ENCODE measurements at regions not wholly inside any gene's neighbourhood (a gene's known extent, or its start where the extent isn't known, plus 50 kb on each side); places are given as distances from the start of the nearest gene placed in this dataset.

DNA sequence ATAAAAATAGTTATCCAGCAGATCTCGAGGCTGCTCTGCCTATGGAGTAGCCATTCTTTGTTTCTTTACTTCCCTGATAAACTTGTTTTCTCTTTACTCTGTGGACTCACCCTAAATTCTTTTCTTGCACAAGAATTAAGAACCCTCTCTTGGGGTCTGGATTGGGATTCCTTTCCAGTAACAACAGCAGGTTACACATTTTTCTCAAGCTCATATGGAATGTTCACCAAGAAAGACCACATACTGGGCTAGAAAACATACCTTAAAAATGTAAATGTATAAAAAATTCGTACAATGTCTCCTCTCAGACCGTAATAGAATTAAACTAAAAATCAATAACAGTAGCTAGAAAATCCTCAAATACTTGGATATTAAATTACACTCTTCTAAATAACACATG is 299.2 kb downstream of the CNTN3 start:
- peaks cover 0 to 36% (median 19%) of the 10 kb centered on the region in 8 donors for H3K9me3 ChIP-seq
- intact Hi-C loops (cut with DNase I; ENCODE audit: low total_unique reads), result no loop called here
- no peak for DNase-seq
- no peak overlapping the region for H3K4me3 ChIP-seq
- no peaks in the 10 kb centered on the region for H3K36me3 ChIP-seq
- H3K4me1 ChIP-seq, result no peaks in the 10 kb centered on the region
- H3K27ac ChIP-seq, result no peak overlapping the region
- no peak for TF ChIP-seq POLR2A (IDR thresholded peaks at IDR 0.05)
- TF ChIP-seq, protein P1, sequence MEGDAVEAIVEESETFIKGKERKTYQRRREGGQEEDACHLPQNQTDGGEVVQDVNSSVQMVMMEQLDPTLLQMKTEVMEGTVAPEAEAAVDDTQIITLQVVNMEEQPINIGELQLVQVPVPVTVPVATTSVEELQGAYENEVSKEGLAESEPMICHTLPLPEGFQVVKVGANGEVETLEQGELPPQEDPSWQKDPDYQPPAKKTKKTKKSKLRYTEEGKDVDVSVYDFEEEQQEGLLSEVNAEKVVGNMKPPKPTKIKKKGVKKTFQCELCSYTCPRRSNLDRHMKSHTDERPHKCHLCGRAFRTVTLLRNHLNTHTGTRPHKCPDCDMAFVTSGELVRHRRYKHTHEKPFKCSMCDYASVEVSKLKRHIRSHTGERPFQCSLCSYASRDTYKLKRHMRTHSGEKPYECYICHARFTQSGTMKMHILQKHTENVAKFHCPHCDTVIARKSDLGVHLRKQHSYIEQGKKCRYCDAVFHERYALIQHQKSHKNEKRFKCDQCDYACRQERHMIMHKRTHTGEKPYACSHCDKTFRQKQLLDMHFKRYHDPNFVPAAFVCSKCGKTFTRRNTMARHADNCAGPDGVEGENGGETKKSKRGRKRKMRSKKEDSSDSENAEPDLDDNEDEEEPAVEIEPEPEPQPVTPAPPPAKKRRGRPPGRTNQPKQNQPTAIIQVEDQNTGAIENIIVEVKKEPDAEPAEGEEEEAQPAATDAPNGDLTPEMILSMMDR (IDR thresholded peaks at IDR 0.05 in 8 of 11, conservative IDR thresholded peaks at IDR 0.05 in 3 of 11), result no peak
- no peak for TF ChIP-seq POLR2AphosphoS5 (IDR thresholded peaks at IDR 0.05)
- H3K27me3 ChIP-seq (replicated peaks in 1 of 7), result no peaks in the 10 kb centered on the region
- 62 to 70% (median 67%) methylated on average over 3 of the region's 3 CpGs for WGBS, 5 donors

GRCh38 chr3:74314696-74315095 is 299.8 kb downstream of the CNTN3 start:
- 73 to 87% (median 75%) methylated on average over 2 of the region's 2 CpGs for WGBS, 5 donors
- Histone ChIP-seq H3K9me3 (peaks cover 0 to 36% (median 18%) of the 10 kb centered on the region in 8 donors), H3K4me3 (no peak overlapping the region), H3K36me3 (no peaks in the 10 kb centered on the region), H3K27me3 (replicated peaks in 1 of 7) (no peaks in the 10 kb centered on the region), H3K4me1 (no peaks in the 10 kb centered on the region), H3K27ac (no peak overlapping the region)
- intact Hi-C loops (cut with DNase I; ENCODE audit: low total_unique reads), result no loop called here
- TF ChIP-seq POLR2A (IDR thresholded peaks at IDR 0.05) (no peak), POLR2AphosphoS5 (IDR thresholded peaks at IDR 0.05) (no peak)
- TF ChIP-seq, protein P1 (IDR thresholded peaks at IDR 0.05 in 8 of 11, conservative IDR thresholded peaks at IDR 0.05 in 3 of 11), result no peak
- no peak for DNase-seq

DNA sequence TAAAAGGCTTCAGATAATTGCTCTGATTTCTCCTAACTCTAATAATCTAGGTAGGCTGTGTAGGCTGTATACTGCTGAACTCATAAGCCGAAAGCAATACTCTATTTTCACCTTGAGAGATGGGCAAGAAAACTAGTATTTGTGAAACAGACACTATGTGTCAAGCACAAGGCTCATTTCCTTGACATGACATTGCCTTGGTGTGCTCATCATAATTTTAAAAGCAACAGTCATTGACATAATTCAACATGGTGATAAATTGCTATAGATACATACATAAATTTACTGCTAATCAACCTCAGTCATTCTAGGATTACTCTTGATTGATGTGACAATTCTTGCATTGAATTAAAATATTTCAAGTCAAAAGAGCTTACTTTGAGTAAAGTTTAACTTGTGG is 304.7 kb downstream of the CNTN3 start:
- intact Hi-C loops (cut with DNase I; ENCODE audit: low total_unique reads), result no loop called here

DNA sequence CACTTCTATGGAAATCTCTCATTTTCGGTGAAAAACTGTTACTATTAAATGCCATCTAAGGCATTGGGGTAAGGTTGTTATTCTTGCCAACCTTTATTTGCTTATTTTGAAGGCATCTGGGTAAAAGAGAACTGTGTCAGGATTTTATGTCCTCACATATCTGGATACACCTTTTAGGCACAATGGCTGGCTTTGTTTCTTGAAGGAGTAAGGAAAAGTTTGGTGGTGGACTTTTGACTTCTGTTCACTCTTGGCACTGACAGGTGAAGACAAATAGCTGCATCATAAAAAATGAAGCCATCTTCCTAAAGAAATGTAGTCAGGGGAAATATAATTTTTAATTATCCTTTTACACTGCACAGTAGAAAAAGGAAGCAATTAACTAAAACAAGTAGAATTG is 310.0 kb downstream of the CNTN3 start:
- Histone ChIP-seq H3K27me3 (replicated peaks in 1 of 7) (no peaks in the 10 kb centered on the region), H3K27ac (no peak overlapping the region), H3K4me3 (no peak overlapping the region), H3K9me3 (no peaks in the 10 kb centered on the region), H3K4me1 (no peaks in the 10 kb centered on the region), H3K36me3 (no peaks in the 10 kb centered on the region)
- intact Hi-C loops (cut with DNase I; ENCODE audit: low total_unique reads), result no loop called here
- no peak for DNase-seq
- 79 to 93% (median 80%) methylated on average over 1 of the region's 1 CpG for WGBS, 5 donors
- TF ChIP-seq POLR2A (IDR thresholded peaks at IDR 0.05), result no peak
- TF ChIP-seq, protein P1 (IDR thresholded peaks at IDR 0.05 in 8 of 11, conservative IDR thresholded peaks at IDR 0.05 in 3 of 11), result no peak
- no peak for TF ChIP-seq POLR2AphosphoS5 (IDR thresholded peaks at IDR 0.05)

More for the DNA sequence above, 304.7 kb downstream of the CNTN3 start:
- Histone ChIP-seq H3K4me1 (no peaks in the 10 kb centered on the region), H3K9me3 (peaks cover 0 to 7% (median 1%) of the 10 kb centered on the region in 8 donors), H3K4me3 (no peak overlapping the region), H3K36me3 (no peaks in the 10 kb centered on the region), H3K27me3 (replicated peaks in 1 of 7) (no peaks in the 10 kb centered on the region), H3K27ac (no peak overlapping the region)
- 79 to 95% (median 84%) methylated on average over 1 of the region's 1 CpG for WGBS, 5 donors
- TF ChIP-seq, protein P1 (IDR thresholded peaks at IDR 0.05 in 8 of 11, conservative IDR thresholded peaks at IDR 0.05 in 3 of 11), result no peak
- TF ChIP-seq POLR2A (IDR thresholded peaks at IDR 0.05), result no peak
- TF ChIP-seq POLR2AphosphoS5 (IDR thresholded peaks at IDR 0.05), result no peak
- DNase-seq, result no peak
